SK-N-SH treated with all-trans-retinoic acid at 6 μM for 48 hours (cell line): ENCODE measurements at regions not wholly inside any gene's neighbourhood (a gene's known extent, or its start where the extent isn't known, plus 50 kb on each side); places are given as distances from the start of the nearest gene placed in this dataset.

Experiments
- ATAC-seq: fragments of 200-7000 bp; cut with Tn5 transposase; 3 replicates; pipeline ENCODE4 v1.9.1; 2020; ENCODE audit warnings: mild to moderate bottlenecking, moderate library complexity
- ARNTL ChIP-seq: fragments of 450-650 bp; formaldehyde crosslinking; IDR thresholded peaks from 2 replicates; pipeline ENCODE4 v1.5.0; 2020; ENCODE audit warnings: low read depth, mild to moderate bottlenecking, moderate library complexity, borderline replicate concordance
- CSDC2 ChIP-seq: fragments of 250-450 bp; sonication (Bioruptor Pico); IDR thresholded peaks from 2 replicates; pipeline ENCODE4 v1.5.0; 2020; ENCODE audit warnings: mild to moderate bottlenecking, moderate library complexity
- CSRNP3 ChIP-seq: fragments of 250-450 bp; sonication (Bioruptor Pico); IDR thresholded peaks from 2 replicates; pipeline ENCODE4 v1.5.1; 2021; ENCODE audit warnings: mild to moderate bottlenecking, moderate library complexity
- GLIS3 ChIP-seq: fragments of 250-450 bp; sonication (Bioruptor Pico); IDR thresholded peaks from 2 replicates; pipeline ENCODE4 v1.5.0; 2020; ENCODE audit warnings: mild to moderate bottlenecking, moderate library complexity
- ISL1 ChIP-seq: fragments of 250-450 bp; sonication (Bioruptor Pico); IDR thresholded peaks from 2 replicates; pipeline ENCODE4 v2.1.2; 2022; ENCODE audit warnings: mild to moderate bottlenecking, moderate library complexity
- OSR1 ChIP-seq: fragments of 250-450 bp; sonication (Bioruptor Pico); IDR thresholded peaks from 2 replicates; pipeline ENCODE4 v1.8.0; 2022; ENCODE audit warnings: moderate library complexity, mild to moderate bottlenecking, inconsistent platforms
- POU6F1 ChIP-seq: fragments of 250-450 bp; sonication (Bioruptor Pico); IDR thresholded peaks from 2 replicates; pipeline ENCODE4 v1.8.0; 2021; ENCODE audit warnings: low read depth, mild to moderate bottlenecking, moderate library complexity, borderline replicate concordance
- PPARA ChIP-seq: fragments of 250-450 bp; sonication (Bioruptor Pico); IDR thresholded peaks from 2 replicates; pipeline ENCODE4 v1.5.0; 2020; ENCODE audit warnings: mild to moderate bottlenecking, borderline replicate concordance
- RARB ChIP-seq: fragments of 250-450 bp; sonication (Bioruptor Pico); IDR thresholded peaks from 2 replicates; pipeline ENCODE4 v1.8.0; 2021; ENCODE audit warnings: mild to moderate bottlenecking, moderate library complexity
- SNAI2 ChIP-seq: fragments of 250-450 bp; sonication (Bioruptor Pico); IDR thresholded peaks from 2 replicates; pipeline ENCODE4 v1.5.0; 2020; ENCODE audit warnings: mild to moderate bottlenecking, moderate library complexity
- TCF4 ChIP-seq: fragments of 250-450 bp; sonication (Bioruptor Pico); IDR thresholded peaks from 2 replicates; pipeline ENCODE4 v1.8.0; 2021; ENCODE audit warnings: mild to moderate bottlenecking, moderate library complexity, borderline replicate concordance
- TOX ChIP-seq: fragments of 250-450 bp; sonication (Bioruptor Pico); IDR thresholded peaks from 2 replicates; pipeline ENCODE4 v1.8.0; 2021; ENCODE audit warnings: mild to moderate bottlenecking, moderate library complexity, borderline replicate concordance
- ZC3H10 ChIP-seq: fragments of 250-450 bp; sonication (Bioruptor Pico); IDR thresholded peaks from 2 replicates; pipeline ENCODE4 v1.5.1; 2021; ENCODE audit warnings: mild to moderate bottlenecking, moderate library complexity
- ZFP30 ChIP-seq: fragments of 450-650 bp; formaldehyde crosslinking; IDR thresholded peaks from 2 replicates; pipeline ENCODE4 v1.5.0; 2022; ENCODE audit warnings: mild to moderate bottlenecking, moderate library complexity
- ZNF565 ChIP-seq: fragments of 450-650 bp; formaldehyde crosslinking; conservative IDR thresholded peaks from 2 replicates; pipeline ENCODE4 v1.5.0; 2020; ENCODE audit warnings: low read depth, mild to moderate bottlenecking, moderate library complexity
- ZNF70 ChIP-seq: fragments of 450-650 bp; formaldehyde crosslinking; IDR thresholded peaks from 2 replicates; pipeline ENCODE4 v1.5.0; 2020; ENCODE audit warnings: mild to moderate bottlenecking, moderate library complexity
- ZNF8 ChIP-seq: fragments of 450-650 bp; formaldehyde crosslinking; IDR thresholded peaks from 2 replicates; pipeline ENCODE4 v1.5.0; 2020; ENCODE audit warnings: mild to moderate bottlenecking, moderate library complexity
- TF ChIP-seq, protein P1 (sequence below): fragments of 250-450 bp; sonication (Bioruptor Pico); IDR thresholded peaks from 2 replicates; pipeline ENCODE4 v1.8.0; 2020; ENCODE audit warnings: mild to moderate bottlenecking, moderate library complexity, borderline replicate concordance
- TF ChIP-seq, protein P2 (sequence below): fragments of 250-450 bp; sonication (Bioruptor Pico); IDR thresholded peaks from 2 replicates; pipeline ENCODE4 v1.5.0; 2020; ENCODE audit warnings: mild to moderate bottlenecking, moderate library complexity
- TF ChIP-seq, protein P3 (sequence below): fragments of 250-450 bp; sonication (Bioruptor Pico); IDR thresholded peaks from 2 replicates; pipeline ENCODE4 v1.5.1; 2020; ENCODE audit warnings: low read depth, mild to moderate bottlenecking, moderate library complexity

DNA sequence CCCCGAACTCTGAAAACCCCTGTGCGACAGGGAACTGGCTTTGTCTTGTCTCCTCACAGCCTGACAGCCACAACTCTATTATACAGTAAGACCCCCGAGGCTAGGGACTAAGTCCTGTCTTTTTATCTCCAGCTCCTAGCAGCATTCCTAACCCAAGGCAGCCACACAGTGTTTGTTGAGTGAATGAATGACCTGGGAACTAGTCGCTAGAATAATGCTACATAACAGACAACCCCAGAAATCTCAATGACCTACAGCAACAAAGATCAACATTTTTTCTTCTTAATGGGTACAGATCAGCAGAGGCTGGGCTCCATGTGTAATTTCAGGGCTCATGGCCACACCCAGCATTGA is 71.4 kb upstream of the TNRC6C start:
- ATAC-seq: no peak
- TF ChIP-seq OSR1 (CRISPR knock-in tag) (no peak), PPARA (no peak), POU6F1 (no peak), TOX (CRISPR knock-in tag) (no peak), ISL1 (CRISPR knock-in tag) (no peak)

DNA sequence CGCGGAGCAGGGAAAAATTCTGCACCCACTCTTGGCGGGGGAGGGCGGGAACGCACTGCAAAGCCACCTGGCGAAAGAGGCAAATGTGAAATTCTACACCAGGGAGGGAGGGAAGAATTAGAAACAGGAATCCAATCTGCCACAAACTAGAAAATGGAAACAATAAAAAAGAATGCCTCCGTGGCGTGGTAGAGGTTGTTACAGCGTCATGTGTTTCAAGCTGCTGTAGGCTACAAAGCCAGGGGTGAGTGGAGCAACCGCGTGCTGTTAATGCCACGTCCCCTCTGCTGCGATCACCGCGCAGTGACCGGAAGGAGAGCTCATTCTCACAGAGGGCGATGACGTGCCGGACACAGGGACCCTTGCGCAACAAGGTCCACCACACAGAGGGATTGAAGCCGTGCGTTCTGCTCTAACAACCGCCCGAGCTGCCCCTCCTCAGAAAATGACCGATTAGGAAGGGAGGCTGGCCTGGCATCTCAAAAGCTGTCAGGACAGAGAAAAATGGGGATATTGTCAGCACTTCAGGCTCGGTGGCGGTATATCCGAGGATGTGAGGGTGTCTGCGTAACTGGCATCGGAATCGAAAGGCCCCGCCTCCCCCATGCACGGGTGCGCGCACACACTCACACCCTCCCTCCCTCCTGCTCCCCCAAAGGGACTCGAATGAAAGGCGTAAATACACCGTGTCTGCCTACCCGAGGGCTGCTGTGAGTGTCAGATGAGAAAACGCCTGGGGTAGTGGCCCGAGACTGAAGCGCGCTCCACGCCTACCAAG is 70.8 kb upstream of the TNRC6C start:
- ATAC-seq: no peak
- TF ChIP-seq TOX (CRISPR knock-in tag) (no peak), SNAI2 (no peak)
- TF ChIP-seq, protein P1, sequence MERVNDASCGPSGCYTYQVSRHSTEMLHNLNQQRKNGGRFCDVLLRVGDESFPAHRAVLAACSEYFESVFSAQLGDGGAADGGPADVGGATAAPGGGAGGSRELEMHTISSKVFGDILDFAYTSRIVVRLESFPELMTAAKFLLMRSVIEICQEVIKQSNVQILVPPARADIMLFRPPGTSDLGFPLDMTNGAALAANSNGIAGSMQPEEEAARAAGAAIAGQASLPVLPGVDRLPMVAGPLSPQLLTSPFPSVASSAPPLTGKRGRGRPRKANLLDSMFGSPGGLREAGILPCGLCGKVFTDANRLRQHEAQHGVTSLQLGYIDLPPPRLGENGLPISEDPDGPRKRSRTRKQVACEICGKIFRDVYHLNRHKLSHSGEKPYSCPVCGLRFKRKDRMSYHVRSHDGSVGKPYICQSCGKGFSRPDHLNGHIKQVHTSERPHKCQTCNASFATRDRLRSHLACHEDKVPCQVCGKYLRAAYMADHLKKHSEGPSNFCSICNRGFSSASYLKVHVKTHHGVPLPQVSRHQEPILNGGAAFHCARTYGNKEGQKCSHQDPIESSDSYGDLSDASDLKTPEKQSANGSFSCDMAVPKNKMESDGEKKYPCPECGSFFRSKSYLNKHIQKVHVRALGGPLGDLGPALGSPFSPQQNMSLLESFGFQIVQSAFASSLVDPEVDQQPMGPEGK (CRISPR knock-in tag): no peak

DNA sequence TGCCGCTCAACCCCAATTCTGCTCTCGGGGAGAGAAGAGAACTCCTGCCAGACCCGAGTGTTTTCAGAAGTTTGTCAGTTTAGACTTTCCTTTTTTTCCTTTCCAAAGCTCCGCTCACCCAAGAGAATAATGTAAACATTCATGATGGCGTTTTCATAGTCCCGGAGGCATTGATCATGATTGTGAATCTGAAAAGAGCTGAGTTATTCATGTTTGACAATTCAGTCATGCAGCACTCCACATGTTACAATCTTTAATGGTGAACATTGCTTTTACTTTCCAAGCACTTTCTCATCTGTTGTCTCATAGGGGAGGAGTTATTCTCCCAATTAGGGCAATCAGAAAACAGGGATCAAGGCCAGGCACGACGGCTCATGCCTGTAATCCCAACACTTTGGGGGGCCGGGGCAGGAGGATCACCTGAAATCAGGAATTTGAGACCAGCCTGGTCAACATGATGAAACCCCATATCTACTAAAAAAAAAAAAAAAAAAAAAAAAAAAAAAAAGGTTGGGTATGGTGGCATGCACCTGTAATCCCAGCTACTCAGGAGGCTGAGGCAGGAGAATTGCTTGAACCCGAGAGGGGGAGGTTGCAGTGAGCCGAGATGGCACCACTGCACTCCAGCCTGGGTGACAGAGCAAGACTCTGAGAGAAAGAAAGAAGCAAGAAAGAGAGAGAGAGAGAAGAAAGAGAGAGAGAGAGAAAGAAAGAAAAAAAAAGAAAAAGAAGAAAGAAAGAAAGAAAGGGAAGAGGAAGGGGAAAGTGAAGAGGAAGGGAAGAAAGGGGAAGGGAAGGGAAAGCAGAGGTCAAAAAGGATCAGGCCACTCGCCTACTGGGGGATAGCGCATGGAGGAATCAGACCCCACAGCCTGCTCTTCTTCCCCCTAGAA is 70.0 kb upstream of the TNRC6C start:
- no peak for ATAC-seq
- TF ChIP-seq, protein P1 (CRISPR knock-in tag): no peak
- TF ChIP-seq, protein P2, sequence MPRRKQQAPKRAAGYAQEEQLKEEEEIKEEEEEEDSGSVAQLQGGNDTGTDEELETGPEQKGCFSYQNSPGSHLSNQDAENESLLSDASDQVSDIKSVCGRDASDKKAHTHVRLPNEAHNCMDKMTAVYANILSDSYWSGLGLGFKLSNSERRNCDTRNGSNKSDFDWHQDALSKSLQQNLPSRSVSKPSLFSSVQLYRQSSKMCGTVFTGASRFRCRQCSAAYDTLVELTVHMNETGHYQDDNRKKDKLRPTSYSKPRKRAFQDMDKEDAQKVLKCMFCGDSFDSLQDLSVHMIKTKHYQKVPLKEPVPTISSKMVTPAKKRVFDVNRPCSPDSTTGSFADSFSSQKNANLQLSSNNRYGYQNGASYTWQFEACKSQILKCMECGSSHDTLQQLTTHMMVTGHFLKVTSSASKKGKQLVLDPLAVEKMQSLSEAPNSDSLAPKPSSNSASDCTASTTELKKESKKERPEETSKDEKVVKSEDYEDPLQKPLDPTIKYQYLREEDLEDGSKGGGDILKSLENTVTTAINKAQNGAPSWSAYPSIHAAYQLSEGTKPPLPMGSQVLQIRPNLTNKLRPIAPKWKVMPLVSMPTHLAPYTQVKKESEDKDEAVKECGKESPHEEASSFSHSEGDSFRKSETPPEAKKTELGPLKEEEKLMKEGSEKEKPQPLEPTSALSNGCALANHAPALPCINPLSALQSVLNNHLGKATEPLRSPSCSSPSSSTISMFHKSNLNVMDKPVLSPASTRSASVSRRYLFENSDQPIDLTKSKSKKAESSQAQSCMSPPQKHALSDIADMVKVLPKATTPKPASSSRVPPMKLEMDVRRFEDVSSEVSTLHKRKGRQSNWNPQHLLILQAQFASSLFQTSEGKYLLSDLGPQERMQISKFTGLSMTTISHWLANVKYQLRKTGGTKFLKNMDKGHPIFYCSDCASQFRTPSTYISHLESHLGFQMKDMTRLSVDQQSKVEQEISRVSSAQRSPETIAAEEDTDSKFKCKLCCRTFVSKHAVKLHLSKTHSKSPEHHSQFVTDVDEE: no peak
- TF ChIP-seq CSDC2 (CRISPR knock-in tag) (no peak), ZNF8 (no peak), TOX (CRISPR knock-in tag) (no peak), RARB (CRISPR knock-in tag) (no peak), OSR1 (CRISPR knock-in tag) (no peak), TCF4 (no peak)
- TF ChIP-seq, protein P3, sequence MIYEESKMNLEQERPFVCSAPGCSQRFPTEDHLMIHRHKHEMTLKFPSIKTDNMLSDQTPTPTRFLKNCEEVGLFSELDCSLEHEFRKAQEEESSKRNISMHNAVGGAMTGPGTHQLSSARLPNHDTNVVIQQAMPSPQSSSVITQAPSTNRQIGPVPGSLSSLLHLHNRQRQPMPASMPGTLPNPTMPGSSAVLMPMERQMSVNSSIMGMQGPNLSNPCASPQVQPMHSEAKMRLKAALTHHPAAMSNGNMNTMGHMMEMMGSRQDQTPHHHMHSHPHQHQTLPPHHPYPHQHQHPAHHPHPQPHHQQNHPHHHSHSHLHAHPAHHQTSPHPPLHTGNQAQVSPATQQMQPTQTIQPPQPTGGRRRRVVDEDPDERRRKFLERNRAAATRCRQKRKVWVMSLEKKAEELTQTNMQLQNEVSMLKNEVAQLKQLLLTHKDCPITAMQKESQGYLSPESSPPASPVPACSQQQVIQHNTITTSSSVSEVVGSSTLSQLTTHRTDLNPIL (CRISPR knock-in tag): no peak

GRCh38 chr17:77889135-77889505 is 69.4 kb upstream of the TNRC6C start:
- ATAC-seq: no peak
- TF ChIP-seq, protein P3 (CRISPR knock-in tag): no peak
- TF ChIP-seq ZNF565 (CRISPR knock-in tag) (no peak), ARNTL (CRISPR knock-in tag) (no peak), TCF4 (no peak), TOX (CRISPR knock-in tag) (no peak), ZC3H10 (CRISPR knock-in tag) (no peak), SNAI2 (no peak), CSRNP3 (CRISPR knock-in tag) (no peak), ZFP30 (CRISPR knock-in tag) (no peak), ZNF70 (no peak), POU6F1 (no peak), GLIS3 (no peak)
